Skeletal muscle tissue (tissue), 3 donors: ENCODE measurements at regions not wholly inside any gene's neighbourhood (a gene's known extent, or its start where the extent isn't known, plus 50 kb on each side); places are given as distances from the start of the nearest gene placed in this dataset.

ENCODE experiments used
- H3K27ac ChIP-seq: one replicate; pipeline ENCODE4 v1.7.0; 2013; ENCODE audit warnings: mild to moderate bottlenecking, low read depth, low read length, inconsistent platforms
- H3K27me3 ChIP-seq, 3 donors: one replicate each; pipeline ENCODE4 v1.7.0; 2013; ENCODE audit warnings: low read length in 3 of 3; ENCODE audit not compliant: control insufficient read depth in 3 of 3, insufficient read depth in 3 of 3
- H3K36me3 ChIP-seq, 3 donors: one replicate each; pipeline ENCODE4 v1.7.0; 2013; ENCODE audit warnings: low read length in 3 of 3; ENCODE audit not compliant: control insufficient read depth in 3 of 3, insufficient read depth in 3 of 3
- H3K4me1 ChIP-seq, 3 donors: one replicate each; pipeline ENCODE4 v1.7.0; 2013; ENCODE audit warnings: low read length in 3 of 3, mild to moderate bottlenecking in 3 of 3; ENCODE audit not compliant: control insufficient read depth in 3 of 3, insufficient read depth in 3 of 3
- H3K4me3 ChIP-seq, 3 donors: one replicate each; pipeline ENCODE4 v1.7.0; 2013; ENCODE audit warnings: low read length in 3 of 3
- H3K9ac ChIP-seq, 3 donors: one replicate each; pipeline ENCODE4 v1.7.0; 2013; ENCODE audit warnings: low read length in 3 of 3, mild to moderate bottlenecking in 3 of 3, moderate library complexity in 2 of 3, low read depth in 1 of 3
- H3K9me3 ChIP-seq, 3 donors: one replicate each; pipeline ENCODE4 v1.7.0; 2013; ENCODE audit warnings: low read length in 3 of 3; ENCODE audit not compliant: control insufficient read depth in 3 of 3
- donor health status: Osteomylitis.

DNA sequence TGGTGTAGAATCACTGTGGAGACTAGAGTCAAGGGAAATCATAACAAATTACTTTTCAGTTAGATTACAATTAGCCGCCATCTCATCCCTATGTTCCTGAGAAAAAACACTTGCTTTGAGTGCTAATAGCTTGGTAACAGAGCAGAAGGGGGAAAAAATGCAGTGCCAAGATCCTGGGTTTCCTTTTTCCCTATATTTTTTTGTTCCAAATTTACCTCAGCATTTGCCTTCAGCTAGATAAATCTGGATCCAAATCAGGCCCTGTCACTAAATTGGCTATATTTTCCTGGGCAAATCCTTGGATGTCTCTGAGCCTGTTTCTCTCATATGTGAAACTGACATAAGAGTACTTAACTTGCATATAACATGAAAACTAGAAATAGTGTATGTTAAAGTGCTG is 86.0 kb downstream of the TENT5A start:
- Histone ChIP-seq H3K4me3 (no peak overlapping the region), H3K27me3 (no peaks in the 10 kb centered on the region), H3K27ac (no peak overlapping the region), H3K36me3 (no peaks in the 10 kb centered on the region), H3K9me3 (peaks cover 0 to 2% (median 0%) of the 10 kb centered on the region in 3 donors), H3K4me1 (peaks cover 0 to 7% (median 3%) of the 10 kb centered on the region in 3 donors), H3K9ac (no peak overlapping the region)

DNA sequence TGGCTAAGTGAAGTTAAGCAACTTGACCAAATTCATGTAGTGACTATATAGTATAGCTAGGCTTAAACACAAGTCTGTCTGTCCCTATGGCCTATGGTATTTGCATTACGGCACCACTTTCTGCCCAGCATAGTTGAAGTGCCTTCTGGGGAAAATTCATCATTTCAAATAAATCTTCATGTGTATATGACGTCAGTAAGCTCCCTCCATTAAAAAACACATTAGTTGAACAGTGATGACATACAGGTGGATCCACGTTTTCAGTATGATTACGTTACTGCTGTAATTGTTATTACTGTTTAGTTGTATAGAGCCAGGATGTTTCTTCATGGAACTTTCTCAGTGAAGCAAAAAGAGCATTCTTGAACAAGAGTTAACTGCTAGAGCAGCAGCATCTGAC is 96.2 kb downstream of the TENT5A start:
- no peaks in the 10 kb centered on the region for H3K4me1 ChIP-seq
- H3K9ac ChIP-seq: no peak overlapping the region
- H3K4me3 ChIP-seq: no peak overlapping the region
- H3K27ac ChIP-seq: no peak overlapping the region
- H3K36me3 ChIP-seq: no peaks in the 10 kb centered on the region
- H3K27me3 ChIP-seq: no peaks in the 10 kb centered on the region
- no peaks in the 10 kb centered on the region for H3K9me3 ChIP-seq

DNA sequence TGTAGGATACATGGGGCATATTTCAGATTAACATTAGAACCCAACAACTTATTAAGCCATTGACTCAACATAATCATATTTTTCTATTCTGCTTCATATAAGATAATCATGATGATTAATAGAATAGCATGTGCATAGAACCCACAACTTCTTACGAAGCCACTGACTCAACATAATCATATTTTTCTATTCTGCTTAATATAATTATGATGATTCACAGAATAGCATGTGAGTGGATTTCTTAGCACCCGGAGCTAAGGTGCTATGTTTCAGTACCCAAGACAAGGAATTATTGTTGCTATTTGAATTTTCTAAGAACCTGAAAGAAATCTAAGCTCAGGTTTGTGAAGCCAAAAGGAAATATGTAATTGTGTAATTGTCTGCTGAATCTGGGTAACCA is 96.8 kb downstream of the TENT5A start:
- Histone ChIP-seq H3K27ac (no peak overlapping the region), H3K4me3 (no peak overlapping the region), H3K27me3 (no peaks in the 10 kb centered on the region), H3K36me3 (no peaks in the 10 kb centered on the region), H3K9ac (no peak overlapping the region), H3K4me1 (no peaks in the 10 kb centered on the region), H3K9me3 (no peaks in the 10 kb centered on the region)

- H3K9ac ChIP-seq: no peak overlapping the region
- no peak overlapping the region for H3K27ac ChIP-seq
- no peaks in the 10 kb centered on the region for H3K36me3 ChIP-seq
Observed at GRCh38 chr6:81648502-81648901, 104.0 kb downstream of the TENT5A start.

DNA sequence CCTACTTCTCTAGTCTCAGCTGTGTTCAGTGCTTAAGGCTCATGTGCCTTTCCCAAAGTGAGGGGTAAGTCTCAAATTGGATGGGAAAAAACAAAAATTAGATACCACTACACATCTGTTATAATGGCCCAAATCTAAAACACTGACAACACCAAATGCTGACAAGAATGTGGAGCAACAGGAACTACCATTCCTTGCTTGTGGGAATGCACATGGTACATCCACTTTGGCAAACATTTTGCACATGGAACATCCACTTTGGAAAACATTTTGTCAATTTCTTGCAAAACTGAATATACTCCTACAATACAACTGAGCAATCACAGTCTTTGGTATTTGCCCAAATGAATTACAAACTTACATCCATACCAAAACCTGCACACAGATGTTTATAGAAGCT is 109.3 kb downstream of the TENT5A start:
- Histone ChIP-seq H3K9ac (no peak overlapping the region), H3K27ac (no peak overlapping the region), H3K9me3 (no peaks in the 10 kb centered on the region), H3K27me3 (no peaks in the 10 kb centered on the region), H3K36me3 (no peaks in the 10 kb centered on the region), H3K4me3 (no peak overlapping the region), H3K4me1 (no peaks in the 10 kb centered on the region)

More at GRCh38 chr6:81648502-81648901, 104.0 kb downstream of the TENT5A start:
- Histone ChIP-seq H3K4me3 (no peak overlapping the region), H3K4me1 (no peaks in the 10 kb centered on the region), H3K9me3 (no peaks in the 10 kb centered on the region), H3K27me3 (no peaks in the 10 kb centered on the region)

DNA sequence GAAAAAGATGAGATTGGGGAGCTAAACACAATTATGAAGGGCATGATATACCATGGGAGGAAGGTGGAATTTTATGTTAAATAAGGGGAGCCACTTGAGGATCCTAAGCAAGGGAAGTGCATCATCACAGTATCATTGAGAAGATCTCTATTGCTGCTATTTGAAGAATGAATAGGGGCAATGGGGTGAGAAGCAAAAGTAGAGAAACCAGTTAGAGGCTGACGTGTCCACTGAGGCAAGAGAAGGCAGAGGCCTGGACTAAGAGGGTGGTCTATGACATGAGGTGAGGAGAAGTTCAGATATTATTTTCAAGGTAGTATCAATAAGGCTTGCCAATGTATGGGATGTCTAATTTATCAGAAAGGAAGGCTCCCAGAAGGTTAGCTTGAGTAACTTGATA is 111.6 kb downstream of the TENT5A start:
- no peak overlapping the region for H3K4me3 ChIP-seq
- no peaks in the 10 kb centered on the region for H3K36me3 ChIP-seq
- H3K9me3 ChIP-seq: no peaks in the 10 kb centered on the region
- no peak overlapping the region for H3K27ac ChIP-seq
- H3K27me3 ChIP-seq: no peaks in the 10 kb centered on the region
- no peak overlapping the region for H3K9ac ChIP-seq
- H3K4me1 ChIP-seq: no peaks in the 10 kb centered on the region

GRCh38 chr6:81640126-81640525 is 112.4 kb downstream of the TENT5A start:
- Histone ChIP-seq H3K4me3 (no peak overlapping the region), H3K27ac (no peak overlapping the region), H3K27me3 (no peaks in the 10 kb centered on the region), H3K4me1 (no peaks in the 10 kb centered on the region), H3K36me3 (no peaks in the 10 kb centered on the region), H3K9ac (no peak overlapping the region), H3K9me3 (no peaks in the 10 kb centered on the region)

DNA sequence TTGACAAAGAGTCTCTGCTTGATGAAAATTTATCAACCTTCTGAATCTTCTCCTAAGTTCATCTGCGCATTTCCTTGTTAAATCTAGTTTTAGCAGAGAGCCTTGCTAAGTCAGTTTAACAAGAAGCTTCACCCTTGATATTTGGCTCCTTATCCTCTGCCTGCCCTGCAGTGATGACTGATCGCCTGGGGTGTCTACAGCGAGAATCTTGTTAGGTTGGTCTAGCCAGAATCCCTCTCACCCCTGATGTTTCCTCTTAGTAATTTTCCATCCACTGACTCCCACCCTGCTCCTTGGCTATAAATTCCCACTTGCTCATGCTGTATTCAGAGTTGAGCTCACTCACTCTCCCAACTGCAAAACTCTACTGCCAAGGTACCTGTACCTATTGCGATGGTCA is 114.1 kb downstream of the TENT5A start:
- Histone ChIP-seq H3K27ac (no peak overlapping the region), H3K9ac (no peak overlapping the region), H3K36me3 (no peaks in the 10 kb centered on the region), H3K27me3 (no peaks in the 10 kb centered on the region), H3K4me1 (no peaks in the 10 kb centered on the region), H3K4me3 (no peak overlapping the region), H3K9me3 (no peaks in the 10 kb centered on the region)

- H3K27ac ChIP-seq: no peak overlapping the region
- H3K4me1 ChIP-seq: no peaks in the 10 kb centered on the region
- no peak overlapping the region for H3K9ac ChIP-seq
- H3K4me3 ChIP-seq: no peak overlapping the region
- no peaks in the 10 kb centered on the region for H3K27me3 ChIP-seq
- H3K9me3 ChIP-seq: no peaks in the 10 kb centered on the region
- H3K36me3 ChIP-seq: no peaks in the 10 kb centered on the region
Observed at GRCh38 chr6:81636930-81637568, 115.4 kb downstream of the TENT5A start.

GRCh38 chr6:81634155-81634880 is 118.2 kb downstream of the TENT5A start:
- H3K27me3 ChIP-seq: no peaks in the 10 kb centered on the region
- no peak overlapping the region for H3K27ac ChIP-seq
- H3K9ac ChIP-seq: no peak overlapping the region
- peaks cover 0 to 6% (median 0%) of the 10 kb centered on the region in 3 donors for H3K9me3 ChIP-seq
- no peaks in the 10 kb centered on the region for H3K36me3 ChIP-seq
- H3K4me3 ChIP-seq: no peak overlapping the region
- H3K4me1 ChIP-seq: no peaks in the 10 kb centered on the region
